Vagina (tissue), 2 donors: ENCODE measurements at regions not wholly inside any gene's neighbourhood (a gene's known extent, or its start where the extent isn't known, plus 50 kb on each side); places are given as distances from the start of the nearest gene placed in this dataset.
A peak's percentile ranks its signal among the peaks of the same experiment; 100 is the strongest.

Experiments used
- DNase-seq, 2 donors: peaks; one replicate each; pipeline ENCODE4 v3.0.0-alpha.2; 2017; ENCODE audit errors: extremely low spot score in 2 of 2
- H3K27ac ChIP-seq: fragments of 200-600 bp; sonication (generic); one replicate; pipeline ENCODE4 v1.5.1; 2019
- H3K27me3 ChIP-seq: fragments of 200-600 bp; sonication (generic); one replicate; pipeline ENCODE4 v1.5.1; 2019
- H3K36me3 ChIP-seq, 2 donors: fragments of 200-600 bp; sonication (generic); one replicate each; pipeline ENCODE4 v1.5.1; 2017 to 2019
- H3K4me1 ChIP-seq: fragments of 200-600 bp; sonication (generic); one replicate; pipeline ENCODE4 v1.5.1; 2019
- H3K4me3 ChIP-seq, 2 donors: fragments of 200-600 bp; sonication (generic); 1 replicate in 1 of 2; 2 replicates in 1 of 2; pipeline ENCODE4 v1.5.1; 2016 to 2019
- H3K9me3 ChIP-seq: fragments of 200-600 bp; sonication (generic); one replicate; pipeline ENCODE4 v1.5.1; 2019
- CTCF ChIP-seq, 3 experiments: fragments of 450-650 bp in 2 of 3; fragments of 200-600 bp in 1 of 3; sonication (generic) in 1 of 3; IDR thresholded peaks; one replicate each; pipeline ENCODE4 v1.5.1; 2017 to 2019; ENCODE audit warnings: antibody characterized with exemption in 3 of 3, mild to moderate bottlenecking in 2 of 3, moderate library complexity in 2 of 3
- POLR2AphosphoS5 ChIP-seq, 2 donors: sonication (generic); formaldehyde crosslinking; IDR thresholded peaks; one replicate each; pipeline ENCODE4 v1.9.0; 2017; ENCODE audit warnings: antibody characterized with exemption in 2 of 2, mild to moderate bottlenecking in 2 of 2, low read depth in 1 of 2; ENCODE audit not compliant: insufficient read depth in 1 of 2
- intact Hi-C: fragments of 100-400 bp; cut with DNase I; formaldehyde crosslinking; loops from one replicate; pipeline ENCODE4 v1.15.1; 2023

GRCh38 chr9:36450110-36450732, 50.2 kb upstream of the RNF38 start:
- H3K4me1 ChIP-seq = no peaks in the 10 kb centered on the region
- intact Hi-C loops = no loop called here
- no peak for DNase-seq
- H3K27ac ChIP-seq = no peak overlapping the region
- no peaks in the 10 kb centered on the region for H3K36me3 ChIP-seq
- TF ChIP-seq CTCF (IDR thresholded peaks at IDR 0.05) = peak; percentile 7 to 47 (median 44)
- TF ChIP-seq POLR2AphosphoS5 (IDR thresholded peaks at IDR 0.05; ENCODE audit: insufficient read depth in 1 of 2, low read depth in 1 of 2) = no peak
- H3K4me3 ChIP-seq = no peak overlapping the region
- H3K27me3 ChIP-seq = no peaks in the 10 kb centered on the region
- H3K9me3 ChIP-seq = no peaks in the 10 kb centered on the region
